NCI-H128 (cell line): ENCODE measurements at regions not wholly inside any gene's neighbourhood (a gene's known extent, or its start where the extent isn't known, plus 50 kb on each side); places are given as distances from the start of the nearest gene placed in this dataset.
"Not testable (repeated sequence)": the region's sequence is repeated elsewhere in the genome, so short reads cannot be mapped to it uniquely, and the experiment has no call there.

Experiments used
- DNase-seq: peaks from one replicate; lab custom pipeline; 2025; ENCODE audit not compliant: unreplicated experiment; lab: John Stamatoyannopoulos, UW

GRCh38 chr7:87007038-87007437 lies 52.4 kb downstream of the ELAPOR2 start:
- no peak for DNase-seq

- no peak for DNase-seq
Measured at GRCh38 chr7:87004956-87005355, 54.5 kb downstream of the ELAPOR2 start.

GRCh38 chr7:87003872-87004798 lies 55.3 kb downstream of the ELAPOR2 start:
- DNase-seq, result no peak

- no peak for DNase-seq
Measured at GRCh38 chr7:87001214-87001613, 58.2 kb downstream of the ELAPOR2 start.

DNA sequence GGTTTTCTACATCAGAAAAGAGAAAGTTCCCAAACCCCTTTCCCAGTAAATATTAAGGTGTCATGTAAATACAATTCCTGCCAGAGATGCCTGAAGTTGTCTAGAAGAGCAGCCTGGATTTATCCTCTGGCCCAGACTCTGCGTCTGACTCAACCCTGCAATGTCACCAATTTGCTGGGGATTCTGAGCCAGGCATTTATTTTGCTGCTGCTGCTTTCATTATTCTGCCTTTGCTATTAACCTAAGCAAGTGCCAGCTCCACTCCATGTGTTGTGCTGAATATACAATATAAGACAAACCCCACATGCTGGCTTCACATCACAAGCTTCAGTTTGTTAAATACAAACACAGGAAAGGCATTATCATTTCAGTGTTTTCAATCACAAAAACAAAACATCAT lies 59.1 kb downstream of the ELAPOR2 start:
- DNase-seq, result no peak

GRCh38 chr7:86999750-87000149 lies 59.7 kb downstream of the ELAPOR2 start:
- DNase-seq, result no peak

- DNase-seq, result no peak
Measured at GRCh38 chr7:86995814-86996213, 63.6 kb downstream of the ELAPOR2 start.

GRCh38 chr7:86995052-86995725 lies 64.3 kb downstream of the ELAPOR2 start:
- DNase-seq, result no peak

DNA sequence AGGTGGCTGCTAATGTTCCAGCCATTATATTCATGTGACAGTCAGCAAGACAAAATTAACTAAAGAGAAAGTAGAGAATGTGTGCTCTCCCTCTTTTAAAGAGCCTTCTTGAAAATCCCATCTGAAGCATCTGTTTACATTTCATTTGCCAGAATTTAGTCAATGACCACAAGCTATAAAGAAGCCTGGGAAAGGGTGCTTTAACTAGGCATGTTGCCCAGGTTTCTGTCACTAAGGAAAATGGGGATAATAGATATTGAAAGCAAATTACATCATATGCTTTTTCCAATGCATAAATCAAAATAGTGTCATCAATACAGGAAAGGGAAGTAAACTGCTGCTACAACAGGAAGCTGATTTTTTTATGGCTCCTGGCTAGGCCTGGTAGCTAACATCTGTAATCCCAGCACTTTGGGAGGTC lies 67.7 kb downstream of the ELAPOR2 start:
- DNase-seq, result no peak

DNA sequence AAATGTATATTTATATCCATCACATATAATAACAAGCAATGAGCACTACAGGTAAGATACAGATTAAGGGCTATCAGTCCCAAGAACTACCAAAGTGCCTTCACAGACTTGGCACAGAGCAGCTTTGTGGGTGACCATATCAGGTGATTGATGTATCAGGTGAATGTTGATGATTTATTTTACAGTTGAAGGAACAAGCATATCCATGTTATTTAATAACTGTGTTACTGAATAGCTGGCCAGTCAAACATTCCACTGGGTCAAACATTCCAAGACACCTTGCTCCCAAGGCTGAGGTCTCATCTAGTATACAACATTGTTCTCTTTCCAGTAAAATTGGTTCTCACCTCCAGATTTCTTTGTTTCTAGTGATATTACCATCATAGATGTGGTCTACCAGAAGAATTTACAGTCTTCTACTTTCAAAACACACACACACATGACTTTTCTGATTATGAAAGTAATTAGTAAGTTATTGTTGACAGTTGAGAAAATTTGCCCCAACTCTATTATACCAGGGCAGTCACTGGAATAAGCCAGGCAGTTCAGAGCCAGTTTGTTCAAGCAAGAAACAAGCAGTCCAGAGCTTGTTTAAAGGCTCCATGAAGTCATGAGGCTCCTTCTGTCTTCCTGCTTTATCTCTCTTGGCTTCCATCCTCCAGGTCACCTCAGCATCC lies 68.2 kb downstream of the ELAPOR2 start:
- DNase-seq, result no peak

GRCh38 chr7:86989407-86989806 lies 70.0 kb downstream of the ELAPOR2 start:
- no peak for DNase-seq

DNA sequence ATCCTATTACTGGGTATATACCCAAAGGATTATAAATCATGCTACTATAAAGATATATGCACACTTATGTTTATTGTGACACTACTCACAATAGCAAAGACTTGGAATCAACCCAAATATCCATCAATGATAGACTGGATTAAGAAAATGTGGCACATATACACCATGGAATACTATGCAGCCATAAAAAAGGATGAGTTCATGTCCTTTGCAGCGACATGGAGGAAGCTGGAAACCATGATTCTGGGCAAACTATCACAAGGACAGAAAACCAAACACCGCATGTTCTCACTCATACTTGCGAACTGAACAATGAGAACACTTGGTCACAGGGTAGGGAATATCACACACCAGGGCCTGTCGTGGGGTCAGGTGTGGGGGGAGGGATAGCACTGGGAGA lies 71.6 kb downstream of the ELAPOR2 start:
- DNase-seq, result not testable (repeated sequence)

DNA sequence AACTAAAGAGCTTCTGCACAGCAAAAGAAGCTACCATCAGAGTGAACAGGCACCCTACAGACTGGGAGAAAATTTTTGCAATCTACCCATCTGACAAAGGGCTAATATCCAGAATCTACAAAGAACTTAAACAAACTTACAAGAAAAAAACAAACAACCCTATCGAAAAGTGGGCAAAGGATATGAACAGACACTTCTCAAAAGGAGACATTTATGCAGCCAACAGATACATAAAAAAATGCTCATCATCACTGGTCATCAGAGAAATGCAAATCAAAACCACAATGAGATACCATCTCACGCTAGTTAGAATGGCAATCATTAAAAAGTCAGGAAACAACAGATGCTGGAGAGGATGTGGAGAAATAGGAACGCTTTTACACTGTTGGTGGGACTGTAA lies 72.1 kb downstream of the ELAPOR2 start:
- not testable (repeated sequence) for DNase-seq

GRCh38 chr7:86985342-86985741 lies 74.1 kb downstream of the ELAPOR2 start:
- DNase-seq, result not testable (repeated sequence)

DNA sequence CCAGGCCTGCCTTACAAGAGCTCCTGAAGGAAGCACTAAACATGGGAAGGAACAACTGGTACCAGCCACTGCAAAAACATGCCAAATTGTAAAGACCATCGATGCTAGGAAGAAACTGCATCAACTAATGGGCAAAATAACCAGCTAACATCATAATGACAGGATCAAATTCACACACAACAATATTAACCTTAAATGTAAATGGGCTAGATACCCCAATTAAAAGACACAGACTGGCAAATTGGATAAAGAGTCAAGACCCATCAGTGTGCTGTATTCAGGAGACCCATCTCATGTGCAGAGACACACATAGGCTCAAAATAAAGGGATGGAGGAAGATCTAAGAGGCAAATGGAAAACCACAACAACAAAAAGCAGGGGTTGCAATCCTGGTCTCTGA lies 75.8 kb downstream of the ELAPOR2 start:
- not testable (repeated sequence) for DNase-seq

- DNase-seq, result not testable (repeated sequence)
Measured at GRCh38 chr7:86981937-86982336, 77.5 kb downstream of the ELAPOR2 start.

DNA sequence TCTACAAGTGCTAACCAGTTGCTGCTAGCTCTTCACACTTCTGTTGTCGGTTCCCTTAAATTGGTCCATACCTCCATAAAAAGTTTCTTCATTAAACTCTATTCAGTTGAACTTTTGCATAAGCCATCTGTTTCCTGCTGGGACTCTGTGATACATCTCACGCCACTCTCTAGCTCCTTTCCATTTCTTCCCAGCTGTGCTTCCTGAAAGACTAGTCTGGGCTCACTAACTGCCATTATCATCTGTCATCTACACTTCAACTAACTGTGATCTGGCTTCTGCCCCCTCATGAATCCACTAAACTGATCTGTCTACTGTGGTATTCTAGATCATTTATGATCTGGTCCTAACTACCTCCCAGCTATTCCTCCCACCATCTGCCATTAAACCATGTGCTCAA lies 78.3 kb downstream of the ELAPOR2 start:
- DNase-seq, result no peak

DNA sequence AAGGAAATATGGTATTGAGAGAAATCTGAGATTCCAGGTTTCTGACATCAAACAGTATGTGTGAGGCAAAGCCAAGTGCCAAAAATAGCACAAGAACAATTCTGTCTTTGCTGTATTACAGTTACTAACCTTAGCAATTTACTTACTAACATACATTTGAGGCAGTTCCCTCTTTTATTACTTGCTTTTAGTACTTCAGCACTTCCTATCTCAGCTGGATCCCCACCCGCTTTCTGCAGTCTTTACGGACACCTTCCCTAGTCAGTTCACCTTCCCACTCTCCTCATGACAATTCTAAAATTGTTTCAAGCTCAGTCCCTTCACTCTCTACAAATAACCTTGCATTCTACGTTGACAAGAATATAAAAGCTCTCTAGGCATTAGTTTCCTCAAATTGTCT lies 79.2 kb downstream of the ELAPOR2 start:
- no peak for DNase-seq

GRCh38 chr7:86978808-86979506 lies 80.5 kb downstream of the ELAPOR2 start:
- DNase-seq, result no peak

DNA sequence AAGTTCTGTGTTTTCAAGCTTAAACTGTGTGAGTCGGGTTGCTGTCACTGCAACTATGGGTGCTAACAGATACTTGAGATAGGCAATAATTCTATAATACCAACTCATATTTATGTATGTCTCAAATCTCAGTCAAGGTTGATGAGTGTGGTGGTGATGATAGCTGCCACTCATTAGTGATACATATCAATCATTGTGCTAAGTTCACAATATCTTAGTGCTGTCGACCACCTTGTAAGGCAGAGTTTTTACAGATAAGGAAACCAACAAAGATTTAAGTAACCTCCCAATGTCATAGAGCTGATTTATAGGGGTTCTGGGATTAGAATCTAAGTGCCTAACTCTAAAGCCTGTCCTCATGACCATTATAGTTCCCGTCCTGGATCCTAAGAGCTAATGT lies 82.5 kb downstream of the ELAPOR2 start:
- no peak for DNase-seq

GRCh38 chr7:86975914-86976313 lies 83.5 kb downstream of the ELAPOR2 start:
- DNase-seq, result no peak
